ENCODE measurements at regions not wholly inside any gene's neighbourhood (a gene's known extent, or its start where the extent isn't known, plus 50 kb on each side); places are given as distances from the start of the nearest gene placed in this dataset.

- TF ChIP-seq FOXA1 (IDR thresholded peaks at IDR 0.05) = no peak
Observed at GRCh38 chr20:22268675-22269074, 315.7 kb downstream of the FOXA2 start (continued).

- no peaks in the 10 kb centered on the region for H3K36me3 ChIP-seq (ENCODE audit: control insufficient read depth in 4 of 4, insufficient read depth in 3 of 4, low read depth in 1 of 4, low read length in 3 of 4)
- peaks cover 0 to 4% (median 0%) of the 10 kb centered on the region in 4 donors for H3K27me3 ChIP-seq (ENCODE audit: control insufficient read depth in 4 of 4, insufficient read depth in 4 of 4, low read length in 3 of 4)
- no peak overlapping the region for H3K9ac ChIP-seq (ENCODE audit: low read depth in 1 of 2, low read length in 2 of 2)
- H3K9me3 ChIP-seq (ENCODE audit: control insufficient read depth in 4 of 4, low read length in 3 of 4) = no peaks in the 10 kb centered on the region
- 74% methylated on average over 4 of the region's 4 CpGs for WGBS
- TF ChIP-seq RXRA (IDR thresholded peaks at IDR 0.05) = no peak
- no peak for TF ChIP-seq FOXA2 (IDR thresholded peaks at IDR 0.05)
- no peak for TF ChIP-seq ATF3 (IDR thresholded peaks at IDR 0.05)
- TF ChIP-seq EGR1 (IDR thresholded peaks at IDR 0.05; ENCODE audit: low read depth in 2 of 2) = no peak
- no peak for TF ChIP-seq FOXA1 (IDR thresholded peaks at IDR 0.05)
- TF ChIP-seq MAX (IDR thresholded peaks at IDR 0.05) = no peak
- TF ChIP-seq YY1 (IDR thresholded peaks at IDR 0.05) = no peak
- TF ChIP-seq ZBTB33 (IDR thresholded peaks at IDR 0.05) = no peak
- no peak for TF ChIP-seq HNF4G (IDR thresholded peaks at IDR 0.05)
- TF ChIP-seq GABPA (IDR thresholded peaks at IDR 0.05 in 1 of 2, conservative IDR thresholded peaks at IDR 0.05 in 1 of 2) = no peak
- TF ChIP-seq JUND (IDR thresholded peaks at IDR 0.05) = no peak
- TF ChIP-seq HNF4A (conservative IDR thresholded peaks at IDR 0.05) = no peak
- no peak for TF ChIP-seq CTCF (IDR thresholded peaks at IDR 0.05; ENCODE audit: low read depth, low read length, missing input control)
- TF ChIP-seq REST (IDR thresholded peaks at IDR 0.05) = no peak
- DNase-seq (ENCODE audit: low spot score) = no peak
- H3K4me1 ChIP-seq (ENCODE audit: control insufficient read depth in 4 of 4, insufficient read depth in 4 of 4, low read length in 3 of 4) = no peaks in the 10 kb centered on the region
- H3K27ac ChIP-seq (ENCODE audit: low read depth in 1 of 2, low read length in 2 of 2) = no peak overlapping the region
- no peak overlapping the region for H3K4me3 ChIP-seq (ENCODE audit: low read depth in 1 of 3, low read length in 3 of 3)
Observed at GRCh38 chr20:22264917-22265316, 319.5 kb downstream of the FOXA2 start.

Measured in liver (tissue), 8 donors.